ENCODE measurements at regions not wholly inside any gene's neighbourhood (a gene's known extent, or its start where the extent isn't known, plus 50 kb on each side); places are given as distances from the start of the nearest gene placed in this dataset.

DNA sequence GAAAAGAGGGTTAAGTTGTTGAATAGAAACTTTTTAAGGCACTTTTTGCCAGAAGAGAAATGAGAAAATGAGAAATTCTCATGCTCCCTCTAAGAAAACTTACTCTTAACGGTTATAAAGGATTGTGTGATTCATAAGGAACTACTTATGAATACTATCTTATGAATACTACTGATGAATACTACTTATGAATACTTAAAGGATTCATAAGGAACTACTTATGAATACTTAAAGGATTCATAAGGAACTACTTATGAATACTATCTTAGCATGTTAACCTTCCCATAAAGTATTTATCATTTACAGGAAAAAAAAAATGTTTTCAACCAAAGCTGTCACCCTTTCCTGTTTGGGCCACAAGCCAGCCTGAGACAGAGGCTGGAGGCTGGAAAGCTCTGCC, 53.1 kb upstream of the UCN3 start:
- no peak for DNase-seq

DNA sequence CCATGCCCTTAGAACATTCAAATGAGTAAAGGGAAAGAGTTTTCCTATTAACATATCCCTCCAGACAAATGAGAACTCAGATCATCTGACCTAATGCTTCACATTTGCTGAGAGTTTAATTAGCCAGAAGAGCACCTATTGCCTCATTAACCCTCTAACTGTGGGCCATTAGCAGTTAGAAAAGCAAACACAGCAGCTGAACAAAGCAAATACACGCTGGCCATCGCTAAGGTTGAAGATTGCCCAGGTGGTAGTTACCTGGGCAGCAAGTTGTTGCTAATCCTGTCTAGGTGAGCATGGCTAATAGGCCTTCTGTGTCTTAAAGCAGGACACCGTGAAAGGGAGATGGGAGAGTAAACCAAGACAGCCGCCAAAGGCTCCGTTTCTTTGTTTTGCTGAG, 49.9 kb upstream of the UCN3 start:
- DNase-seq: no peak
